Right kidney (tissue), 1 donor: ENCODE measurements at regions not wholly inside any gene's neighbourhood (a gene's known extent, or its start where the extent isn't known, plus 50 kb on each side); places are given as distances from the start of the nearest gene placed in this dataset.
"Not testable (repeated sequence)": the region's sequence is repeated elsewhere in the genome, so short reads cannot be mapped to it uniquely, and the experiment has no call there.

Source experiments
- DNase-seq: peaks from one replicate; pipeline ENCODE4 v3.0.0-alpha.2; 2016

GRCh38 chr2:35294636-35295263 is 1060.8 kb upstream of the CRIM1 start:
- no peak for DNase-seq

GRCh38 chr2:35293261-35293660 is 1062.3 kb upstream of the CRIM1 start:
- no peak for DNase-seq

- DNase-seq = no peak
Observed at GRCh38 chr2:35292199-35292598, 1063.4 kb upstream of the CRIM1 start.

GRCh38 chr2:35281702-35282101 is 1073.9 kb upstream of the CRIM1 start:
- no peak for DNase-seq

GRCh38 chr2:35255826-35256225 is 1099.8 kb upstream of the CRIM1 start:
- no peak for DNase-seq

- DNase-seq = no peak
Observed at GRCh38 chr2:35251156-35251555, 1104.4 kb upstream of the CRIM1 start.

- DNase-seq = no peak
Observed at GRCh38 chr2:35246702-35247101, 1108.9 kb upstream of the CRIM1 start.

GRCh38 chr2:35228584-35228983 is 1127.0 kb upstream of the CRIM1 start:
- no peak for DNase-seq

- no peak for DNase-seq
Observed at GRCh38 chr2:35220461-35220860, 1135.1 kb upstream of the CRIM1 start.

GRCh38 chr2:35204881-35205280 is 1150.7 kb upstream of the CRIM1 start:
- no peak for DNase-seq

- DNase-seq = no peak
Observed at GRCh38 chr2:35204323-35204722, 1151.3 kb upstream of the CRIM1 start.

GRCh38 chr2:35199298-35199697 is 1156.3 kb upstream of the CRIM1 start:
- no peak for DNase-seq

- DNase-seq = no peak
Observed at GRCh38 chr2:35185861-35186412, 1169.6 kb upstream of the CRIM1 start.

GRCh38 chr2:35184471-35184870 is 1171.1 kb upstream of the CRIM1 start:
- DNase-seq = no peak

- not testable (repeated sequence) for DNase-seq
Observed at GRCh38 chr2:35176726-35177125, 1178.9 kb upstream of the CRIM1 start.

- no peak for DNase-seq
Observed at GRCh38 chr2:35174845-35175244, 1180.7 kb upstream of the CRIM1 start.

- DNase-seq = no peak
Observed at GRCh38 chr2:35172687-35173086, 1182.9 kb upstream of the CRIM1 start.

GRCh38 chr2:35168351-35168750 is 1187.2 kb upstream of the CRIM1 start:
- no peak for DNase-seq

- no peak for DNase-seq
Observed at GRCh38 chr2:35163948-35164347, 1191.6 kb upstream of the CRIM1 start.

- no peak for DNase-seq
Observed at GRCh38 chr2:35160871-35161270, 1194.7 kb upstream of the CRIM1 start.

- no peak for DNase-seq
Observed at GRCh38 chr2:35125871-35126270, 1229.7 kb upstream of the CRIM1 start.

GRCh38 chr2:35125278-35125677 is 1230.3 kb upstream of the CRIM1 start:
- no peak for DNase-seq

GRCh38 chr2:35116151-35116550 is 1239.4 kb upstream of the CRIM1 start:
- no peak for DNase-seq

GRCh38 chr2:35114765-35115164 is 1240.8 kb upstream of the CRIM1 start:
- no peak for DNase-seq

- not testable (repeated sequence) for DNase-seq
Observed at GRCh38 chr2:35112367-35112766, 1243.2 kb upstream of the CRIM1 start.
